Caco-2 (cell line): ENCODE measurements at regions not wholly inside any gene's neighbourhood (a gene's known extent, or its start where the extent isn't known, plus 50 kb on each side); places are given as distances from the start of the nearest gene placed in this dataset.

Source experiments
- BruUV-seq: library from RNA; stranded (reverse); fragments of 400-500 nt; replicated peaks from 2 replicates; lab custom pipeline; 2021; lab: Mats Ljungman, UMichigan
- CTCF ChIA-PET: fragments of 300-600 bp; sonication (Branson Sonifier 250); formaldehyde crosslinking; loops from one replicate; lab custom pipeline; 2022; ENCODE audit warnings: antibody characterized with exemption; lab: Charles Lee
- POLR2A ChIA-PET: fragments of 300-600 bp; sonication (Branson Sonifier 250); formaldehyde crosslinking; loops from one replicate; lab custom pipeline; 2022; ENCODE audit warnings: antibody characterized with exemption; lab: Charles Lee
- DNase-seq, 2 experiments: peaks; one replicate each; pipeline versions ENCODE4 v3.0.0 to v3.0.0-alpha.2; 2020 to 2022
- H3K27me3 ChIP-seq: replicated peaks from 2 replicates; pipeline ENCODE4 v1.6.0; 2011; ENCODE audit warnings: low read length; ENCODE audit not compliant: control insufficient read depth, insufficient read depth
- H3K36me3 ChIP-seq: 2 replicates; pipeline ENCODE4 v1.5.1; 2011; ENCODE audit warnings: low read length; ENCODE audit not compliant: control insufficient read depth, insufficient read depth
- H3K4me1 ChIP-seq: fragments of 250-450 bp; sonication (Bioruptor Pico); 2 replicates; pipeline ENCODE4 v1.5.1; 2020; ENCODE audit warnings: mild to moderate bottlenecking
- H3K4me3 ChIP-seq: 2 replicates; pipeline ENCODE4 v1.5.1; 2011; ENCODE audit warnings: low read depth, mild to moderate bottlenecking, control low read depth, low read length
- H3K9me3 ChIP-seq: fragments of 250-450 bp; sonication (Bioruptor Pico); 2 replicates; pipeline ENCODE4 v1.5.1; 2020; ENCODE audit warnings: mild to moderate bottlenecking, moderate library complexity
- H3K27ac Mint-ChIP-seq: one replicate; pipeline ENCODE4 v1.8.0; 2022; ENCODE audit warnings: mixed read lengths; ENCODE audit not compliant: unreplicated experiment
- H3K27me3 Mint-ChIP-seq: one replicate; pipeline ENCODE4 v1.8.0; 2022; ENCODE audit warnings: mixed read lengths; ENCODE audit not compliant: insufficient read depth, unreplicated experiment
- H3K36me3 Mint-ChIP-seq: one replicate; pipeline ENCODE4 v1.8.0; 2022; ENCODE audit warnings: mild to moderate bottlenecking, mixed read lengths; ENCODE audit not compliant: insufficient read depth, unreplicated experiment
- H3K4me1 Mint-ChIP-seq: one replicate; pipeline ENCODE4 v1.8.0; 2022; ENCODE audit warnings: low read depth, mixed read lengths; ENCODE audit not compliant: unreplicated experiment
- H3K4me3 Mint-ChIP-seq: one replicate; pipeline ENCODE4 v1.8.0; 2022; ENCODE audit warnings: mild to moderate bottlenecking, moderate library complexity, mixed read lengths; ENCODE audit not compliant: unreplicated experiment
- H3K9me3 Mint-ChIP-seq: one replicate; pipeline ENCODE4 v1.8.0; 2022; ENCODE audit warnings: mixed read lengths; ENCODE audit not compliant: unreplicated experiment
- intact Hi-C: fragments of 100-400 bp; cut with micrococcal nuclease; formaldehyde crosslinking; loops from one replicate; pipeline ENCODE4 v1.10.0; 2022; ENCODE audit not compliant: unreplicated experiment
- TF ChIP-seq, protein P1 (sequence below), 2 experiments: fragments of 200-600 bp in 1 of 2; IDR thresholded peaks; 1 replicate in 1 of 2; 2 replicates in 1 of 2; pipeline versions ENCODE4 v1.5.1 to v1.8.0; 2011 to 2022; ENCODE audit warnings: antibody characterized with exemption in 1 of 2, control low read depth in 1 of 2, inconsistent platforms in 1 of 2, low read depth in 1 of 2, low read length in 1 of 2, mild to moderate bottlenecking in 1 of 2, moderate library complexity in 1 of 2; ENCODE audit not compliant: insufficient read depth in 1 of 2, severe bottlenecking in 1 of 2, unreplicated experiment in 1 of 2

- H3K9me3 Mint-ChIP-seq = no peaks in the 10 kb centered on the region
- POLR2A ChIA-PET = no interaction called here
- no TSS peak for BruUV-seq
- intact Hi-C loops = no loop called here
- H3K4me3 Mint-ChIP-seq = no peak overlapping the region
- H3K36me3 Mint-ChIP-seq = no peaks in the 10 kb centered on the region
- H3K36me3 ChIP-seq = no peaks in the 10 kb centered on the region
- H3K4me1 ChIP-seq = no peaks in the 10 kb centered on the region
- no peaks in the 10 kb centered on the region; the same call in 1 of the 2 replicates for H3K9me3 ChIP-seq
- DNase-seq = no peak
- no peaks in the 10 kb centered on the region for H3K27me3 ChIP-seq
- CTCF ChIA-PET = no interaction called here
- H3K27me3 Mint-ChIP-seq = no peaks in the 10 kb centered on the region
- H3K4me3 ChIP-seq = no peak overlapping the region
- TF ChIP-seq, protein P1, sequence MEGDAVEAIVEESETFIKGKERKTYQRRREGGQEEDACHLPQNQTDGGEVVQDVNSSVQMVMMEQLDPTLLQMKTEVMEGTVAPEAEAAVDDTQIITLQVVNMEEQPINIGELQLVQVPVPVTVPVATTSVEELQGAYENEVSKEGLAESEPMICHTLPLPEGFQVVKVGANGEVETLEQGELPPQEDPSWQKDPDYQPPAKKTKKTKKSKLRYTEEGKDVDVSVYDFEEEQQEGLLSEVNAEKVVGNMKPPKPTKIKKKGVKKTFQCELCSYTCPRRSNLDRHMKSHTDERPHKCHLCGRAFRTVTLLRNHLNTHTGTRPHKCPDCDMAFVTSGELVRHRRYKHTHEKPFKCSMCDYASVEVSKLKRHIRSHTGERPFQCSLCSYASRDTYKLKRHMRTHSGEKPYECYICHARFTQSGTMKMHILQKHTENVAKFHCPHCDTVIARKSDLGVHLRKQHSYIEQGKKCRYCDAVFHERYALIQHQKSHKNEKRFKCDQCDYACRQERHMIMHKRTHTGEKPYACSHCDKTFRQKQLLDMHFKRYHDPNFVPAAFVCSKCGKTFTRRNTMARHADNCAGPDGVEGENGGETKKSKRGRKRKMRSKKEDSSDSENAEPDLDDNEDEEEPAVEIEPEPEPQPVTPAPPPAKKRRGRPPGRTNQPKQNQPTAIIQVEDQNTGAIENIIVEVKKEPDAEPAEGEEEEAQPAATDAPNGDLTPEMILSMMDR (IDR thresholded peaks at IDR 0.05; ENCODE audit: insufficient read depth in 1 of 2, low read depth in 1 of 2, low read length in 1 of 2, severe bottlenecking in 1 of 2, unreplicated experiment in 1 of 2) = no peak
- no peaks in the 10 kb centered on the region for H3K4me1 Mint-ChIP-seq
- H3K27ac Mint-ChIP-seq = no peak overlapping the region
Observed at GRCh38 chr7:41131956-41132355, 570.9 kb downstream of the INHBA start.

- intact Hi-C loops = no loop called here
- ChIA-PET POLR2A (no interaction called here), CTCF (no interaction called here)
- no peaks in the 10 kb centered on the region for H3K27me3 Mint-ChIP-seq
- H3K27me3 ChIP-seq = no peaks in the 10 kb centered on the region
- H3K9me3 ChIP-seq = no peaks in the 10 kb centered on the region
- BruUV-seq = no TSS peak
- H3K36me3 ChIP-seq = no peaks in the 10 kb centered on the region
- no peaks in the 10 kb centered on the region for H3K4me1 Mint-ChIP-seq
- H3K9me3 Mint-ChIP-seq = no peaks in the 10 kb centered on the region
- no peak overlapping the region for H3K4me3 ChIP-seq
- TF ChIP-seq, protein P1 (IDR thresholded peaks at IDR 0.05; ENCODE audit: insufficient read depth in 1 of 2, low read depth in 1 of 2, low read length in 1 of 2, severe bottlenecking in 1 of 2, unreplicated experiment in 1 of 2) = no peak
- no peak overlapping the region for H3K4me3 Mint-ChIP-seq
- H3K27ac Mint-ChIP-seq = no peak overlapping the region
- DNase-seq = no peak
- H3K36me3 Mint-ChIP-seq = no peaks in the 10 kb centered on the region
- no peaks in the 10 kb centered on the region for H3K4me1 ChIP-seq
Observed at GRCh38 chr7:41130561-41131236, 572.2 kb downstream of the INHBA start.

GRCh38 chr7:41130086-41130485, 572.8 kb downstream of the INHBA start:
- Histone ChIP-seq H3K36me3 (no peaks in the 10 kb centered on the region), H3K4me1 (no peaks in the 10 kb centered on the region), H3K9me3 (no peaks in the 10 kb centered on the region), H3K27me3 (no peaks in the 10 kb centered on the region), H3K4me3 (no peak overlapping the region)
- intact Hi-C loops = no loop called here
- TF ChIP-seq, protein P1 (IDR thresholded peaks at IDR 0.05; ENCODE audit: insufficient read depth in 1 of 2, low read depth in 1 of 2, low read length in 1 of 2, severe bottlenecking in 1 of 2, unreplicated experiment in 1 of 2) = no peak
- DNase-seq = no peak
- Mint-ChIP-seq H3K9me3 (no peaks in the 10 kb centered on the region), H3K27me3 (no peaks in the 10 kb centered on the region), H3K4me3 (no peak overlapping the region), H3K36me3 (no peaks in the 10 kb centered on the region), H3K4me1 (no peaks in the 10 kb centered on the region), H3K27ac (no peak overlapping the region)
- ChIA-PET POLR2A (no interaction called here), CTCF (no interaction called here)
- no TSS peak for BruUV-seq
